PC-3 (cell line): ENCODE measurements at regions not wholly inside any gene's neighbourhood (a gene's known extent, or its start where the extent isn't known, plus 50 kb on each side); places are given as distances from the start of the nearest gene placed in this dataset.

ENCODE experiments used
- CTCF ChIP-seq: fragments of 300-600 bp; sonication (generic); conservative IDR thresholded peaks from 2 replicates; pipeline ENCODE4 v1.5.1; 2017; ENCODE audit warnings: antibody characterized with exemption, low read depth, mild to moderate bottlenecking, low read length
- EZH2 ChIP-seq: fragments of 300-600 bp; sonication (generic); IDR thresholded peaks from one replicate; pipeline ENCODE4 v1.6.1; 2017; ENCODE audit warnings: antibody characterized with exemption, mild to moderate bottlenecking, low read length; ENCODE audit not compliant: unreplicated experiment
- EZH2phosphoT487 ChIP-seq: fragments of 300-600 bp; sonication (generic); IDR thresholded peaks from 2 replicates; pipeline ENCODE4 v1.6.1; 2018; ENCODE audit warnings: mild to moderate bottlenecking, antibody characterized with exemption, low read length, borderline replicate concordance

GRCh38 chr1:9438431-9439073 is 100.7 kb upstream of the SLC25A33 start:
- TF ChIP-seq CTCF, result no peak
- TF ChIP-seq EZH2phosphoT487, result no peak
- TF ChIP-seq EZH2, result no peak
